K562 (cell line): ENCODE measurements at regions not wholly inside any gene's neighbourhood (a gene's known extent, or its start where the extent isn't known, plus 50 kb on each side); places are given as distances from the start of the nearest gene placed in this dataset.

ENCODE experiments used
- ATAC-seq: fragments of 200-7000 bp; cut with Tn5 transposase; 3 replicates; pipeline ENCODE4 v1.9.1; 2020; ENCODE audit warnings: moderate library complexity
- BruUV-seq: library from RNA; stranded (reverse); fragments of 400-500 nt; replicated peaks from 2 replicates; lab custom pipeline; 2021; lab: Mats Ljungman, UMichigan
- CTCF ChIA-PET: fragments of 300-600 bp; formaldehyde crosslinking; extraction: SDS; loops from one replicate; lab custom pipeline; 2021; ENCODE audit warnings: low intra/inter-chr PET ratio; lab: Yijun Ruan, JAX
- POLR2A ChIA-PET: fragments of 300-600, 350-650 bp; sonication (Branson Sonifier 250); formaldehyde crosslinking; extraction: SDS; loops from one replicate; lab custom pipeline; 2021; ENCODE audit warnings: antibody characterized with exemption, inconsistent platforms; lab: Yijun Ruan, JAX
- DNase-seq, 4 experiments: peaks; one replicate each; pipeline versions ENCODE4 v3.0.0 to v3.0.0-alpha.2; 2011 to 2018; ENCODE audit warnings: low spot score in 3 of 4, mixed read lengths in 3 of 4; ENCODE audit errors: extremely low read depth in 1 of 4
- FAIRE-seq: peaks from 2 replicates; lab custom pipeline; 2011; peaks lifted over from hg19 to GRCh38; lab: Jason Lieb, UNC
- H2AFZ ChIP-seq: 2 replicates; pipeline ENCODE4 v1.6.0; 2011; ENCODE audit warnings: low read depth, low read length, control low read depth, inconsistent platforms
- H3K27ac ChIP-seq: fragments of 200-600 bp; 3 replicates; pipeline ENCODE4 v1.8.0; 2011; ENCODE audit warnings: low read depth, mild to moderate bottlenecking, control low read depth, inconsistent platforms, low read length, moderate library complexity, mixed read lengths; ENCODE audit errors: extremely low read depth
- H3K27me3 ChIP-seq, 2 experiments: fragments of 300-600 bp in 1 of 2; 2 replicates in 1 of 2; 3 replicates in 1 of 2; pipeline versions ENCODE4 v1.6.0 to v1.8.0; 2011; ENCODE audit warnings: inconsistent platforms in 2 of 2, low read length in 2 of 2, mild to moderate bottlenecking in 1 of 2, mixed read lengths in 1 of 2, moderate library complexity in 1 of 2; ENCODE audit not compliant: control insufficient read depth in 2 of 2, insufficient read depth in 2 of 2
- H3K36me3 ChIP-seq: fragments of 300-600 bp; 3 replicates; pipeline ENCODE4 v1.8.0; 2011; ENCODE audit warnings: mild to moderate bottlenecking, low read length, inconsistent platforms; ENCODE audit not compliant: control insufficient read depth, insufficient read depth
- H3K4me1 ChIP-seq, 2 experiments: fragments of 200-600 bp in 1 of 2; replicated peaks in 1 of 2; 2 replicates in 1 of 2; 3 replicates in 1 of 2; pipeline versions ENCODE4 v1.5.1 to v1.8.0; 2011; ENCODE audit warnings: inconsistent platforms in 2 of 2, low read length in 2 of 2, mild to moderate bottlenecking in 1 of 2, mixed read lengths in 1 of 2, moderate library complexity in 1 of 2; ENCODE audit not compliant: control insufficient read depth in 2 of 2, insufficient read depth in 2 of 2
- H3K4me2 ChIP-seq: 2 replicates; pipeline ENCODE4 v1.6.1; 2011; ENCODE audit warnings: low read length, control low read depth, inconsistent platforms, mixed read lengths; ENCODE audit not compliant: insufficient read depth
- H3K4me3 ChIP-seq: fragments of 200-600 bp; sonication (generic), shearing (Covaris generic); 2 replicates; pipeline ENCODE4 v1.5.1; 2016; ENCODE audit warnings: control low read depth, inconsistent platforms
- H3K79me2 ChIP-seq: fragments of 200-600 bp; 3 replicates; pipeline ENCODE4 v1.8.0; 2011; ENCODE audit warnings: low read length, inconsistent platforms; ENCODE audit not compliant: control insufficient read depth, insufficient read depth
- H3K9ac ChIP-seq, 2 experiments: 2 replicates each; pipeline versions ENCODE4 v1.6.0 to v1.6.1; 2011; ENCODE audit warnings: low read depth in 2 of 2, low read length in 2 of 2, control low read depth in 1 of 2, inconsistent platforms in 1 of 2, mild to moderate bottlenecking in 1 of 2, mixed read lengths in 1 of 2; ENCODE audit not compliant: insufficient read depth in 1 of 2
- H3K9me1 ChIP-seq: one replicate; pipeline ENCODE4 v1.6.0; 2011; ENCODE audit warnings: inconsistent platforms, mild to moderate bottlenecking, low read length, moderate library complexity; ENCODE audit not compliant: control insufficient read depth, insufficient read depth
- H3K9me3 ChIP-seq: replicated peaks from 2 replicates; pipeline ENCODE4 v1.5.1; 2011; ENCODE audit warnings: low read depth, low read length, inconsistent platforms; ENCODE audit not compliant: control insufficient read depth, insufficient read depth
- H4K20me1 ChIP-seq: replicated peaks from 2 replicates; pipeline ENCODE4 v1.6.1; 2011; ENCODE audit warnings: low read length, inconsistent platforms, mixed read lengths; ENCODE audit not compliant: control insufficient read depth, insufficient read depth
- ESRRB ChIP-seq: fragments of 250-450 bp; sonication (Bioruptor Pico); IDR thresholded peaks from 2 replicates; pipeline ENCODE4 v1.5.0; 2020; ENCODE audit warnings: mild to moderate bottlenecking, moderate library complexity, borderline replicate concordance
- ETV6 ChIP-seq, 3 experiments: fragments of 150-350 bp in 1 of 3; sonication (generic) in 1 of 3; formaldehyde crosslinking in 1 of 3; IDR thresholded peaks; 2 replicates each; pipeline versions ENCODE4 v1.6.1 to v1.8.0; 2014 to 2022; ENCODE audit warnings: borderline replicate concordance in 2 of 3, low read depth in 2 of 3, antibody characterized with exemption in 1 of 3, low read length in 1 of 3, mild to moderate bottlenecking in 1 of 3, missing genetic modification reagents in 1 of 3
- ILF3 ChIP-seq: fragments of 450-650 bp; IDR thresholded peaks from 2 replicates; pipeline ENCODE4 v1.6.1; 2018; ENCODE audit warnings: antibody characterized with exemption, mild to moderate bottlenecking, moderate library complexity, borderline replicate concordance
- KAT2B ChIP-seq: IDR thresholded peaks from one replicate; pipeline ENCODE4 v1.6.1; 2012; ENCODE audit warnings: low read depth, mild to moderate bottlenecking, control low read depth, inconsistent platforms, low read length, moderate library complexity
- KAT8 ChIP-seq: fragments of 450-650 bp; IDR thresholded peaks from 2 replicates; pipeline ENCODE4 v1.6.1; 2016; ENCODE audit warnings: low read depth, mild to moderate bottlenecking
- MEIS2 ChIP-seq: fragments of 450-650 bp; IDR thresholded peaks from 2 replicates; pipeline ENCODE4 v1.6.1; 2014; ENCODE audit warnings: mild to moderate bottlenecking; ENCODE audit not compliant: partially characterized antibody
- RB1 ChIP-seq: fragments of 450-650 bp; IDR thresholded peaks from 2 replicates; pipeline ENCODE4 v1.6.1; 2017; ENCODE audit warnings: low read depth, mild to moderate bottlenecking
- SMAD2 ChIP-seq: fragments of 150-350 bp; IDR thresholded peaks from 2 replicates; pipeline ENCODE4 v1.6.1; 2014; ENCODE audit warnings: low read depth, mild to moderate bottlenecking, low read length
- ZBTB7A ChIP-seq: IDR thresholded peaks from 2 replicates; pipeline ENCODE4 v1.6.1; 2011; ENCODE audit warnings: low read depth, mild to moderate bottlenecking, low read length, moderate library complexity, borderline replicate concordance; ENCODE audit not compliant: control insufficient read depth
- ZNF76 ChIP-seq: fragments of 250-450 bp; sonication (Bioruptor Pico); IDR thresholded peaks from 2 replicates; pipeline ENCODE4 v1.4.0; 2020; ENCODE audit warnings: mild to moderate bottlenecking, moderate library complexity, borderline replicate concordance
- in situ Hi-C: fragments of 300-500 bp; cut with MboI; formaldehyde crosslinking; loops from 4 replicates; pipeline ENCODE4 v1.15.0; 2018; ENCODE audit warnings: inconsistent platforms, mixed read lengths
- intact Hi-C: fragments of 100-400 bp; cut with micrococcal nuclease; formaldehyde crosslinking; loops from 2 replicates; pipeline ENCODE4 v1.14.2; 2022

GRCh38 chr4:33974270-33974669 lies 2270.0 kb downstream of the ARAP2 start:
- Histone ChIP-seq H3K9me3 (no peaks in the 10 kb centered on the region), H3K36me3 (no peaks in the 10 kb centered on the region), H3K4me2 (no peak overlapping the region), H3K9ac (no peak overlapping the region), H2AFZ (no peak overlapping the region), H3K79me2 (no peaks in the 10 kb centered on the region), H3K27me3 (no peaks in the 10 kb centered on the region), H3K27ac (no peak overlapping the region), H3K4me3 (no peak overlapping the region), H4K20me1 (no peaks in the 10 kb centered on the region), H3K4me1 (no peaks in the 10 kb centered on the region), H3K9me1 (no peaks in the 10 kb centered on the region)
- no peak for ATAC-seq
- ChIA-PET CTCF (no interaction called here), POLR2A (no interaction called here)
- in situ Hi-C loops (no loop called here), intact Hi-C loops (no loop called here)
- BruUV-seq, result no TSS peak
- no peak for FAIRE-seq
- DNase-seq, result no peak
- TF ChIP-seq ZNF76 (no peak), SMAD2 (no peak), MEIS2 (no peak), ZBTB7A (no peak), KAT8 (no peak), KAT2B (no peak), ILF3 (no peak), RB1 (no peak), ETV6 (IDR thresholded peaks at IDR 0.05; ENCODE audit: borderline replicate concordance in 1 of 2, low read depth in 2 of 2, low read length in 1 of 2) (no peak), ETV6 (CRISPR knock-in tag; IDR thresholded peaks at IDR 0.05; ENCODE audit: borderline replicate concordance) (no peak), ESRRB (CRISPR knock-in tag) (no peak)
